GM23338 (cell line): ENCODE measurements at regions not wholly inside any gene's neighbourhood (a gene's known extent, or its start where the extent isn't known, plus 50 kb on each side); places are given as distances from the start of the nearest gene placed in this dataset.

Source experiments
- ATAC-seq: fragments of 200-7000 bp; cut with Tn5 transposase; 3 replicates; pipeline ENCODE4 v1.9.1; 2020
- DNase-seq: peaks from one replicate; pipeline ENCODE4 v3.0.0-alpha.2; 2015; ENCODE audit warnings: low spot score
- H2AFZ ChIP-seq: fragments of 200-600 bp; sonication (generic); 2 replicates; pipeline ENCODE4 v1.8.0; 2016; ENCODE audit warnings: antibody characterized with exemption, mild to moderate bottlenecking, moderate library complexity
- H3F3A ChIP-seq: fragments of 200-600 bp; sonication (generic); replicated peaks from 2 replicates; pipeline ENCODE4 v1.8.0; 2017; ENCODE audit warnings: antibody characterized with exemption, mixed run types, low read depth
- H3K27ac ChIP-seq: fragments of 200-600 bp; sonication (generic); 2 replicates; pipeline ENCODE4 v1.6.1; 2016; ENCODE audit warnings: low read depth
- H3K27me3 ChIP-seq: fragments of 200-600 bp; sonication (generic); 2 replicates; pipeline ENCODE4 v1.8.0; 2016; ENCODE audit warnings: mild to moderate bottlenecking, mixed run types, moderate library complexity; ENCODE audit not compliant: insufficient read depth
- H3K36me3 ChIP-seq: fragments of 200-600 bp; sonication (generic); 2 replicates; pipeline ENCODE4 v1.8.0; 2016; ENCODE audit warnings: mild to moderate bottlenecking; ENCODE audit not compliant: insufficient read depth
- H3K4me1 ChIP-seq: fragments of 200-600 bp; sonication (generic); 2 replicates; pipeline ENCODE4 v1.8.0; 2016; ENCODE audit warnings: mild to moderate bottlenecking, moderate library complexity; ENCODE audit not compliant: insufficient read depth
- H3K4me2 ChIP-seq: fragments of 200-600 bp; sonication (generic); 2 replicates; pipeline ENCODE4 v1.7.1; 2017; ENCODE audit warnings: mixed run types
- H3K4me3 ChIP-seq: fragments of 200-600 bp; sonication (generic); 2 replicates; pipeline ENCODE4 v1.6.1; 2016; ENCODE audit warnings: mixed run types
- H3K79me2 ChIP-seq: fragments of 200-600 bp; sonication (generic); replicated peaks from 2 replicates; pipeline ENCODE4 v1.8.0; 2017; ENCODE audit warnings: mild to moderate bottlenecking; ENCODE audit not compliant: insufficient read depth
- H3K9me2 ChIP-seq: fragments of 200-600 bp; sonication (generic); 2 replicates; pipeline ENCODE4 v1.8.0; 2017; ENCODE audit not compliant: insufficient read depth
- H4K20me1 ChIP-seq: fragments of 200-600 bp; sonication (generic); replicated peaks from 2 replicates; pipeline ENCODE4 v1.8.0; 2017; ENCODE audit warnings: mild to moderate bottlenecking; ENCODE audit not compliant: insufficient read depth
- H3K27ac Mint-ChIP-seq: 2 replicates; pipeline ENCODE4 v1.8.0; 2020; ENCODE audit warnings: inconsistent platforms, mild to moderate bottlenecking, moderate library complexity, mixed read lengths
- H3K27me3 Mint-ChIP-seq: 3 replicates; pipeline ENCODE4 v1.8.0; 2022; ENCODE audit warnings: low read depth, mild to moderate bottlenecking, moderate library complexity, mixed read lengths, inconsistent platforms; ENCODE audit not compliant: insufficient read depth, poor library complexity
- H3K36me3 Mint-ChIP-seq: 3 replicates; pipeline ENCODE4 v1.8.0; 2021; ENCODE audit warnings: low read depth, mild to moderate bottlenecking, inconsistent platforms, moderate library complexity, mixed read lengths
- H3K4me1 Mint-ChIP-seq: 3 replicates; pipeline ENCODE4 v1.8.0; 2020; ENCODE audit warnings: mild to moderate bottlenecking, inconsistent platforms, mixed read lengths
- H3K4me3 Mint-ChIP-seq: 3 replicates; pipeline ENCODE4 v1.8.0; 2021; ENCODE audit warnings: moderate library complexity, mild to moderate bottlenecking, inconsistent platforms, mixed read lengths
- H3K9me3 Mint-ChIP-seq: 3 replicates; pipeline ENCODE4 v1.8.0; 2020; ENCODE audit warnings: moderate library complexity, mild to moderate bottlenecking, inconsistent platforms, mixed read lengths
- CREB1 ChIP-seq: fragments of 250-450 bp; sonication (Bioruptor Pico); IDR thresholded peaks from 2 replicates; pipeline ENCODE4 v1.5.0; 2020; ENCODE audit warnings: low read depth, mild to moderate bottlenecking, moderate library complexity
- EZH2phosphoT487 ChIP-seq: fragments of 200-600 bp; sonication (generic); IDR thresholded peaks from one replicate; pipeline ENCODE4 v1.8.1; 2018; ENCODE audit warnings: antibody characterized with exemption; ENCODE audit not compliant: unreplicated experiment
- JUNB ChIP-seq: IDR thresholded peaks from one replicate; pipeline ENCODE4 v1.6.1; 2016; ENCODE audit warnings: antibody characterized with exemption; ENCODE audit not compliant: unreplicated experiment
- POLR2AphosphoS5 ChIP-seq: IDR thresholded peaks from 2 replicates; pipeline ENCODE4 v1.6.1; 2016; ENCODE audit warnings: antibody characterized with exemption, low read depth
- ZNF114 ChIP-seq: fragments of 250-450 bp; sonication (Bioruptor Pico); IDR thresholded peaks from 2 replicates; pipeline ENCODE4 v1.5.0; 2020; ENCODE audit warnings: mild to moderate bottlenecking, moderate library complexity
- TF ChIP-seq, protein P1 (sequence below): fragments of 250-450 bp; sonication (Bioruptor Pico); IDR thresholded peaks from 2 replicates; pipeline ENCODE4 v1.5.0; 2020; ENCODE audit warnings: mild to moderate bottlenecking, moderate library complexity

DNA sequence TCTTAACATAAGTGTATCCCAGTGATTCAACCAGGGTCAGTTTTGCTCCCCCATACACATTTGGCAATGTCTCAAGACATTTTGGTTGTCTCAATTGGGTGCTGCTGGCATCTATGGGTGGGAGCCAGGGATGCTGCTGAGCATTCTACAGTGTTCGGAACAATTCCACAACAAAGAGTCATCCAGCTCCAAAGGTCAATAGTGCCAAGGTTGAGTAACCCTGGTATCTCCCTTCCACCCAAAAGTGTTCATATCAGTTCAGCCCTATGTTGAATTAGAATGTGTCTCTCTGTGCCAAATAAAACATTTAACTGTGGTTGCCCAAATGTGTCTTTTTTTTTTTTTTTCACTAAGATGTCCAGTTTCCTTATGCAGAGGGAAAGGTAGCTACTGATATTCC lies 129.4 kb upstream of the RAI2 start (continued):
- TF ChIP-seq, protein P1, sequence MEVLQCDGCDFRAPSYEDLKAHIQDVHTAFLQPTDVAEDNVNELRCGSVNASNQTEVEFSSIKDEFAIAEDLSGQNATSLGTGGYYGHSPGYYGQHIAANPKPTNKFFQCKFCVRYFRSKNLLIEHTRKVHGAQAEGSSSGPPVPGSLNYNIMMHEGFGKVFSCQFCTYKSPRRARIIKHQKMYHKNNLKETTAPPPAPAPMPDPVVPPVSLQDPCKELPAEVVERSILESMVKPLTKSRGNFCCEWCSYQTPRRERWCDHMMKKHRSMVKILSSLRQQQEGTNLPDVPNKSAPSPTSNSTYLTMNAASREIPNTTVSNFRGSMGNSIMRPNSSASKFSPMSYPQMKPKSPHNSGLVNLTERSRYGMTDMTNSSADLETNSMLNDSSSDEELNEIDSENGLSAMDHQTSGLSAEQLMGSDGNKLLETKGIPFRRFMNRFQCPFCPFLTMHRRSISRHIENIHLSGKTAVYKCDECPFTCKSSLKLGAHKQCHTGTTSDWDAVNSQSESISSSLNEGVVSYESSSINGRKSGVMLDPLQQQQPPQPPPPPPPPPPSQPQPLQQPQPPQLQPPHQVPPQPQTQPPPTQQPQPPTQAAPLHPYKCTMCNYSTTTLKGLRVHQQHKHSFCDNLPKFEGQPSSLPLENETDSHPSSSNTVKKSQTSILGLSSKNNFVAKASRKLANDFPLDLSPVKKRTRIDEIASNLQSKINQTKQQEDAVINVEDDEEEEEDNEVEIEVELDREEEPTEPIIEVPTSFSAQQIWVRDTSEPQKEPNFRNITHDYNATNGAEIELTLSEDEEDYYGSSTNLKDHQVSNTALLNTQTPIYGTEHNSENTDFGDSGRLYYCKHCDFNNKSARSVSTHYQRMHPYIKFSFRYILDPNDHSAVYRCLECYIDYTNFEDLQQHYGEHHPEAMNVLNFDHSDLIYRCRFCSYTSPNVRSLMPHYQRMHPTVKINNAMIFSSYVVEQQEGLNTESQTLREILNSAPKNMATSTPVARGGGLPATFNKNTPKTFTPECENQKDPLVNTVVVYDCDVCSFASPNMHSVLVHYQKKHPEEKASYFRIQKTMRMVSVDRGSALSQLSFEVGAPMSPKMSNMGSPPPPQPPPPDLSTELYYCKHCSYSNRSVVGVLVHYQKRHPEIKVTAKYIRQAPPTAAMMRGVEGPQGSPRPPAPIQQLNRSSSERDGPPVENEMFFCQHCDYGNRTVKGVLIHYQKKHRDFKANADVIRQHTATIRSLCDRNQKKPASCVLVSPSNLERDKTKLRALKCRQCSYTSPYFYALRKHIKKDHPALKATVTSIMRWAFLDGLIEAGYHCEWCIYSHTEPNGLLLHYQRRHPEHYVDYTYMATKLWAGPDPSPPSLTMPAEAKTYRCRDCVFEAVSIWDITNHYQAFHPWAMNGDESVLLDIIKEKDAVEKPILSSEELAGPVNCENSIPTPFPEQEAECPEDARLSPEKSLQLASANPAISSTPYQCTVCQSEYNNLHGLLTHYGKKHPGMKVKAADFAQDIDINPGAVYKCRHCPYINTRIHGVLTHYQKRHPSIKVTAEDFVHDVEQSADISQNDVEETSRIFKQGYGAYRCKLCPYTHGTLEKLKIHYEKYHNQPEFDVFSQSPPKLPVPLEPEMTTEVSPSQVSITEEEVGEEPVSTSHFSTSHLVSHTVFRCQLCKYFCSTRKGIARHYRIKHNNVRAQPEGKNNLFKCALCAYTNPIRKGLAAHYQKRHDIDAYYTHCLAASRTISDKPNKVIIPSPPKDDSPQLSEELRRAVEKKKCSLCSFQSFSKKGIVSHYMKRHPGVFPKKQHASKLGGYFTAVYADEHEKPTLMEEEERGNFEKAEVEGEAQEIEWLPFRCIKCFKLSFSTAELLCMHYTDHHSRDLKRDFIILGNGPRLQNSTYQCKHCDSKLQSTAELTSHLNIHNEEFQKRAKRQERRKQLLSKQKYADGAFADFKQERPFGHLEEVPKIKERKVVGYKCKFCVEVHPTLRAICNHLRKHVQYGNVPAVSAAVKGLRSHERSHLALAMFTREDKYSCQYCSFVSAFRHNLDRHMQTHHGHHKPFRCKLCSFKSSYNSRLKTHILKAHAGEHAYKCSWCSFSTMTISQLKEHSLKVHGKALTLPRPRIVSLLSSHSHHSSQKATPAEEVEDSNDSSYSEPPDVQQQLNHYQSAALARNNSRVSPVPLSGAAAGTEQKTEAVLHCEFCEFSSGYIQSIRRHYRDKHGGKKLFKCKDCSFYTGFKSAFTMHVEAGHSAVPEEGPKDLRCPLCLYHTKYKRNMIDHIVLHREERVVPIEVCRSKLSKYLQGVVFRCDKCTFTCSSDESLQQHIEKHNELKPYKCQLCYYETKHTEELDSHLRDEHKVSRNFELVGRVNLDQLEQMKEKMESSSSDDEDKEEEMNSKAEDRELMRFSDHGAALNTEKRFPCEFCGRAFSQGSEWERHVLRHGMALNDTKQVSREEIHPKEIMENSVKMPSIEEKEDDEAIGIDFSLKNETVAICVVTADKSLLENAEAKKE (CRISPR knock-in tag), result no peak
- TF ChIP-seq ZNF114 (CRISPR knock-in tag), result no peak
- TF ChIP-seq CREB1 (CRISPR knock-in tag), result no peak

DNA sequence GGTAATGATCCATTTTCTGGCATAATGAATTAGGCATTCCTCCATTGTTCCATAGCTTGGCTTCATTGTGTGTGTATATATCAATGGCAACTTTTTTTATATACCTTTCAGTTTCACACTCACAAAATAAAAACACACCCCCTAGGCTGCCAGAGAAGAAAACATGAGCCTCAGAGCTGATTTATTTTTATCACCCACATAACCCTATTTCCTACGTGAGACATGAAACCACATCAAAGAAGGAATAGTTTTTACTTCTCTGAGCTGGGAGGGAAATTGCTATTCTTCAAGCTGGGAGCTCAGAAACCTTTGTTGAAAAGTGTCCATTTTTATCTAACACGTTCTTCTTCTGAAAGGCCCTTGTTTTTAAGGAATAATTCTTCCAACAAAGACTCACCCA lies 126.7 kb upstream of the RAI2 start:
- ATAC-seq, result no peak
- H3K27ac ChIP-seq, result no peak overlapping the region
- no peaks in the 10 kb centered on the region for H3K4me1 ChIP-seq
- H4K20me1 ChIP-seq, result no peaks in the 10 kb centered on the region
- H3F3A ChIP-seq, result no peaks in the 10 kb centered on the region
- H3K27me3 ChIP-seq, result no peaks in the 10 kb centered on the region
- H3K79me2 ChIP-seq, result no peaks in the 10 kb centered on the region
- no peaks in the 10 kb centered on the region for H3K9me2 ChIP-seq
- H3K9me3 Mint-ChIP-seq, result no peaks in the 10 kb centered on the region; the same call in 1 of the 3 replicates
- H3K36me3 ChIP-seq, result no peaks in the 10 kb centered on the region
- no peak overlapping the region for H3K27ac Mint-ChIP-seq
- no peak overlapping the region for H3K4me3 ChIP-seq
- TF ChIP-seq JUNB (no peak), EZH2phosphoT487 (no peak), POLR2AphosphoS5 (no peak)
- no peak overlapping the region for H3K4me3 Mint-ChIP-seq
- H3K27me3 Mint-ChIP-seq, result peaks cover 1% of the 10 kb centered on the region
- no peak for DNase-seq
- H3K36me3 Mint-ChIP-seq, result no peaks in the 10 kb centered on the region
- no peak overlapping the region for H3K4me2 ChIP-seq
- no peak overlapping the region for H2AFZ ChIP-seq
- peaks cover 3% of the 10 kb centered on the region; the same call in 1 of the 3 replicates for H3K4me1 Mint-ChIP-seq
